SU-DHL-6 (cell line): ENCODE measurements at regions not wholly inside any gene's neighbourhood (a gene's known extent, or its start where the extent isn't known, plus 50 kb on each side); places are given as distances from the start of the nearest gene placed in this dataset.

Experiments
- H2AFZ ChIP-seq: fragments of 200-600 bp; sonication (generic); 2 replicates; pipeline ENCODE4 v1.6.1; 2014; ENCODE audit warnings: low read depth, mild to moderate bottlenecking, moderate library complexity, mixed read lengths, antibody characterized with exemption, low read length; ENCODE audit not compliant: severe bottlenecking
- H3F3A ChIP-seq: fragments of 200-600 bp; shearing (Covaris generic); 2 replicates; pipeline ENCODE4 v1.6.0; 2016; ENCODE audit warnings: antibody characterized with exemption, mild to moderate bottlenecking; ENCODE audit not compliant: insufficient read depth
- H3K27ac ChIP-seq: fragments of 200-600 bp; sonication (generic); 2 replicates; pipeline ENCODE4 v1.5.1; 2016; ENCODE audit warnings: low read depth, mild to moderate bottlenecking, low read length, moderate library complexity, mixed read lengths
- H3K27me3 ChIP-seq: fragments of 200-600 bp; sonication (generic), shearing (Covaris generic); 2 replicates; pipeline ENCODE4 v1.6.0; 2014; ENCODE audit warnings: mild to moderate bottlenecking, low read length
- H3K36me3 ChIP-seq: fragments of 200-600 bp; sonication (generic); 2 replicates; pipeline ENCODE4 v1.6.1; 2014; ENCODE audit warnings: mild to moderate bottlenecking, low read length, mixed read lengths
- H3K4me2 ChIP-seq: fragments of 300-600, 200-600 bp; shearing (Covaris generic), sonication (generic); 2 replicates; pipeline ENCODE4 v1.6.0; 2014; ENCODE audit warnings: low read length, low read depth, mild to moderate bottlenecking; ENCODE audit not compliant: poor library complexity, severe bottlenecking
- H3K4me3 ChIP-seq: fragments of 200-600 bp; sonication (generic); 2 replicates; pipeline ENCODE4 v1.5.1; 2014; ENCODE audit warnings: antibody characterized with exemption, low read length, mild to moderate bottlenecking, mixed read lengths; ENCODE audit not compliant: insufficient read depth, poor library complexity, severe bottlenecking
- H3K79me2 ChIP-seq: fragments of 200-600 bp; sonication (generic); 2 replicates; pipeline ENCODE4 v1.6.1; 2014; ENCODE audit warnings: mild to moderate bottlenecking, low read length, moderate library complexity; ENCODE audit not compliant: insufficient read depth
- H3K9ac ChIP-seq: fragments of 200-600 bp; sonication (generic); 2 replicates; pipeline ENCODE4 v1.7.0; 2014; ENCODE audit warnings: mild to moderate bottlenecking, low read length
- H3K9me2 ChIP-seq: fragments of 200-600 bp; sonication (generic); replicated peaks from 2 replicates; pipeline ENCODE4 v1.6.1; 2014; ENCODE audit warnings: low read length; ENCODE audit not compliant: insufficient read depth
- H3K9me3 ChIP-seq: fragments of 200-600 bp; sonication (generic); 2 replicates; pipeline ENCODE4 v1.6.1; 2014; ENCODE audit warnings: low read length, mixed read lengths; ENCODE audit not compliant: insufficient read depth
- H4K20me1 ChIP-seq: fragments of 200-600 bp; sonication (generic); 2 replicates; pipeline ENCODE4 v1.6.1; 2014; ENCODE audit warnings: low read depth, mild to moderate bottlenecking, antibody characterized with exemption, low read length, moderate library complexity, mixed read lengths
- EZH2phosphoT487 ChIP-seq: fragments of 200-600 bp; sonication (generic), shearing (Covaris generic); conservative IDR thresholded peaks from 2 replicates; pipeline ENCODE4 v1.6.1; 2018; ENCODE audit warnings: mild to moderate bottlenecking, antibody characterized with exemption, low read length, moderate library complexity, mixed read lengths
- TF ChIP-seq, protein P1 (sequence below): fragments of 200-600 bp; sonication (generic); IDR thresholded peaks from one replicate; pipeline ENCODE4 v1.5.1; 2017; ENCODE audit warnings: antibody characterized with exemption, mild to moderate bottlenecking, low read length, moderate library complexity; ENCODE audit not compliant: insufficient read depth, poor library complexity, severe bottlenecking

DNA sequence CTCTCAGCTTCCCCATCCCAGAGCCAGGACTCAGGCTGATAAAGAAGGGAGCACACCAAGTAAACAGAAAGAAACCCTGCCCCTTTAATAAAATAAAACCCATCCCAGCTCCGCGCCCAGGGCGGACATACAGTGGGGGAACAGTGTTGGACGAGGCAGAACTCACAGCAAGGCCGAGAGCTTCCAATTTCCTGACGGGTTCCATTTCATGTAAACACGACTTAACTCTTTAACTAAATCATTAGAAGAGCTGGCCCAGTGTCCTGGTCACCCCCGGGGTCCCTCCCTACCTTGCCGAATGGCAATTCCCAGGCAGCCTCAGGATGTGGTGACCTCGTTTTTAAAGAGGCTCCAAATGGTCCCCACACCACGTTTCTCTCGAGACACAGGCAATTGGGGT is 340.7 kb downstream of the FOXL1 start:
- H3K4me3 ChIP-seq, result no peak overlapping the region
- no peaks in the 10 kb centered on the region for H3K9me2 ChIP-seq
- no peaks in the 10 kb centered on the region for H3K36me3 ChIP-seq
- H3K9me3 ChIP-seq, result no peaks in the 10 kb centered on the region
- no peak overlapping the region for H2AFZ ChIP-seq
- H3K4me2 ChIP-seq, result no peak overlapping the region
- no peak overlapping the region for H3K27ac ChIP-seq
- H3K27me3 ChIP-seq, result no peaks in the 10 kb centered on the region
- H3K79me2 ChIP-seq, result no peaks in the 10 kb centered on the region
- H3K9ac ChIP-seq, result no peak overlapping the region
- TF ChIP-seq EZH2phosphoT487, result no peak
- TF ChIP-seq, protein P1, sequence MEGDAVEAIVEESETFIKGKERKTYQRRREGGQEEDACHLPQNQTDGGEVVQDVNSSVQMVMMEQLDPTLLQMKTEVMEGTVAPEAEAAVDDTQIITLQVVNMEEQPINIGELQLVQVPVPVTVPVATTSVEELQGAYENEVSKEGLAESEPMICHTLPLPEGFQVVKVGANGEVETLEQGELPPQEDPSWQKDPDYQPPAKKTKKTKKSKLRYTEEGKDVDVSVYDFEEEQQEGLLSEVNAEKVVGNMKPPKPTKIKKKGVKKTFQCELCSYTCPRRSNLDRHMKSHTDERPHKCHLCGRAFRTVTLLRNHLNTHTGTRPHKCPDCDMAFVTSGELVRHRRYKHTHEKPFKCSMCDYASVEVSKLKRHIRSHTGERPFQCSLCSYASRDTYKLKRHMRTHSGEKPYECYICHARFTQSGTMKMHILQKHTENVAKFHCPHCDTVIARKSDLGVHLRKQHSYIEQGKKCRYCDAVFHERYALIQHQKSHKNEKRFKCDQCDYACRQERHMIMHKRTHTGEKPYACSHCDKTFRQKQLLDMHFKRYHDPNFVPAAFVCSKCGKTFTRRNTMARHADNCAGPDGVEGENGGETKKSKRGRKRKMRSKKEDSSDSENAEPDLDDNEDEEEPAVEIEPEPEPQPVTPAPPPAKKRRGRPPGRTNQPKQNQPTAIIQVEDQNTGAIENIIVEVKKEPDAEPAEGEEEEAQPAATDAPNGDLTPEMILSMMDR, result no peak
- no peaks in the 10 kb centered on the region for H4K20me1 ChIP-seq
- no peaks in the 10 kb centered on the region for H3F3A ChIP-seq

GRCh38 chr16:86919578-86920305 is 341.4 kb downstream of the FOXL1 start:
- H4K20me1 ChIP-seq, result no peaks in the 10 kb centered on the region
- H3K79me2 ChIP-seq, result no peaks in the 10 kb centered on the region
- H3F3A ChIP-seq, result no peaks in the 10 kb centered on the region
- H3K9me3 ChIP-seq, result no peaks in the 10 kb centered on the region
- H3K36me3 ChIP-seq, result no peaks in the 10 kb centered on the region
- no peak overlapping the region for H3K27ac ChIP-seq
- no peaks in the 10 kb centered on the region for H3K9me2 ChIP-seq
- TF ChIP-seq EZH2phosphoT487, result no peak
- TF ChIP-seq, protein P1, result no peak
- no peak overlapping the region for H3K9ac ChIP-seq
- H3K4me3 ChIP-seq, result no peak overlapping the region
- H3K4me2 ChIP-seq, result no peak overlapping the region
- H3K27me3 ChIP-seq, result no peaks in the 10 kb centered on the region
- H2AFZ ChIP-seq, result no peak overlapping the region

- H3K27me3 ChIP-seq, result no peaks in the 10 kb centered on the region
- H3K79me2 ChIP-seq, result no peaks in the 10 kb centered on the region
- H3K27ac ChIP-seq, result no peak overlapping the region
- H3K9ac ChIP-seq, result no peak overlapping the region
- no peaks in the 10 kb centered on the region for H3K9me2 ChIP-seq
- H3K4me3 ChIP-seq, result no peak overlapping the region
- H2AFZ ChIP-seq, result no peak overlapping the region
- no peaks in the 10 kb centered on the region for H4K20me1 ChIP-seq
- no peak for TF ChIP-seq EZH2phosphoT487
- TF ChIP-seq, protein P1, result no peak
- H3K9me3 ChIP-seq, result no peaks in the 10 kb centered on the region
- H3K36me3 ChIP-seq, result no peaks in the 10 kb centered on the region
- no peak overlapping the region for H3K4me2 ChIP-seq
- no peaks in the 10 kb centered on the region for H3F3A ChIP-seq
Measured at GRCh38 chr16:86921289-86921688, 342.9 kb downstream of the FOXL1 start.
